Dendritic cell treated with granulocyte-macrophage colony-stimulating factor and Interleukin-4, amounts not matched to agents 40 ng/mL and 50 ng/mL, for 4 days (primary cell): ENCODE measurements at regions not wholly inside any gene's neighbourhood (a gene's known extent, or its start where the extent isn't known, plus 50 kb on each side); places are given as distances from the start of the nearest gene placed in this dataset.
"Not testable (repeated sequence)": the region's sequence is repeated elsewhere in the genome, so short reads cannot be mapped to it uniquely, and the experiment has no call there.

Experiments used
- H3K27ac Mint-ChIP-seq: one replicate; pipeline ENCODE4 v1.8.0; 2022; ENCODE audit warnings: mild to moderate bottlenecking, mixed read lengths
- H3K27me3 Mint-ChIP-seq: one replicate; pipeline ENCODE4 v1.8.0; 2022; ENCODE audit warnings: mild to moderate bottlenecking, mixed read lengths
- H3K36me3 Mint-ChIP-seq: one replicate; pipeline ENCODE4 v1.8.0; 2022; ENCODE audit warnings: low read depth, mixed read lengths
- H3K4me1 Mint-ChIP-seq: one replicate; pipeline ENCODE4 v1.8.0; 2022; ENCODE audit warnings: low read depth, mixed read lengths
- H3K4me3 Mint-ChIP-seq: one replicate; pipeline ENCODE4 v1.8.0; 2022; ENCODE audit warnings: mild to moderate bottlenecking, moderate library complexity, mixed read lengths
- H3K9me3 Mint-ChIP-seq: one replicate; pipeline ENCODE4 v1.8.0; 2022; ENCODE audit warnings: mixed read lengths
- intact Hi-C: fragments of 100-400 bp; cut with micrococcal nuclease; formaldehyde crosslinking; loops from one replicate; pipeline ENCODE4 v1.15.0; 2022

GRCh38 chr13:70580825-70581224 is 472.6 kb upstream of the KLHL1 start:
- no peak overlapping the region for H3K4me3 Mint-ChIP-seq
- H3K36me3 Mint-ChIP-seq = no peaks in the 10 kb centered on the region
- peaks cover 3% of the 10 kb centered on the region for H3K9me3 Mint-ChIP-seq
- H3K27ac Mint-ChIP-seq = no peak overlapping the region
- no peaks in the 10 kb centered on the region for H3K27me3 Mint-ChIP-seq
- intact Hi-C loops = no loop called here
- no peaks in the 10 kb centered on the region for H3K4me1 Mint-ChIP-seq

- no peak overlapping the region for H3K4me3 Mint-ChIP-seq
- H3K9me3 Mint-ChIP-seq = no peaks in the 10 kb centered on the region
- no peaks in the 10 kb centered on the region for H3K36me3 Mint-ChIP-seq
- H3K27ac Mint-ChIP-seq = no peak overlapping the region
- intact Hi-C loops = no loop called here
- H3K27me3 Mint-ChIP-seq = no peaks in the 10 kb centered on the region
- H3K4me1 Mint-ChIP-seq = no peaks in the 10 kb centered on the region
These were observed 471.7 kb upstream of the KLHL1 start for GRCh38 chr13:70579941-70580340.

- Mint-ChIP-seq H3K4me1 (no peaks in the 10 kb centered on the region), H3K36me3 (no peaks in the 10 kb centered on the region), H3K27me3 (no peaks in the 10 kb centered on the region), H3K9me3 (no peaks in the 10 kb centered on the region), H3K27ac (no peak overlapping the region), H3K4me3 (no peak overlapping the region)
- intact Hi-C loops = no loop called here
These were observed 463.0 kb upstream of the KLHL1 start for GRCh38 chr13:70571221-70571620.

GRCh38 chr13:70568571-70568970 is 460.3 kb upstream of the KLHL1 start:
- H3K4me3 Mint-ChIP-seq = no peak overlapping the region
- intact Hi-C loops = no loop called here
- H3K27ac Mint-ChIP-seq = no peak overlapping the region
- H3K9me3 Mint-ChIP-seq = no peaks in the 10 kb centered on the region
- H3K27me3 Mint-ChIP-seq = no peaks in the 10 kb centered on the region
- H3K36me3 Mint-ChIP-seq = no peaks in the 10 kb centered on the region
- H3K4me1 Mint-ChIP-seq = no peaks in the 10 kb centered on the region

GRCh38 chr13:70544706-70545105 is 436.5 kb upstream of the KLHL1 start:
- H3K27ac Mint-ChIP-seq = no peak overlapping the region
- no peaks in the 10 kb centered on the region for H3K36me3 Mint-ChIP-seq
- H3K9me3 Mint-ChIP-seq = no peaks in the 10 kb centered on the region
- intact Hi-C loops = no loop called here
- no peak overlapping the region for H3K4me3 Mint-ChIP-seq
- no peaks in the 10 kb centered on the region for H3K27me3 Mint-ChIP-seq
- H3K4me1 Mint-ChIP-seq = no peaks in the 10 kb centered on the region

- H3K9me3 Mint-ChIP-seq = peaks cover 9% of the 10 kb centered on the region
- no peaks in the 10 kb centered on the region for H3K36me3 Mint-ChIP-seq
- H3K27me3 Mint-ChIP-seq = no peaks in the 10 kb centered on the region
- no peaks in the 10 kb centered on the region for H3K4me1 Mint-ChIP-seq
- intact Hi-C loops = no loop called here
- H3K27ac Mint-ChIP-seq = no peak overlapping the region
- H3K4me3 Mint-ChIP-seq = no peak overlapping the region
These were observed 433.2 kb upstream of the KLHL1 start for GRCh38 chr13:70541451-70541850.

- Mint-ChIP-seq H3K27ac (no peak overlapping the region), H3K27me3 (no peaks in the 10 kb centered on the region), H3K36me3 (no peaks in the 10 kb centered on the region), H3K9me3 (peaks cover 9% of the 10 kb centered on the region), H3K4me3 (no peak overlapping the region), H3K4me1 (no peaks in the 10 kb centered on the region)
- intact Hi-C loops = no loop called here
These were observed 426.2 kb upstream of the KLHL1 start for GRCh38 chr13:70534466-70534865.

GRCh38 chr13:70529652-70530051 is 421.4 kb upstream of the KLHL1 start:
- Mint-ChIP-seq H3K9me3 (no peaks in the 10 kb centered on the region), H3K4me3 (no peak overlapping the region), H3K4me1 (no peaks in the 10 kb centered on the region), H3K36me3 (no peaks in the 10 kb centered on the region), H3K27me3 (no peaks in the 10 kb centered on the region), H3K27ac (no peak overlapping the region)
- intact Hi-C loops = no loop called here

GRCh38 chr13:70527599-70527998 is 419.3 kb upstream of the KLHL1 start:
- intact Hi-C loops = no loop called here
- H3K27me3 Mint-ChIP-seq = no peaks in the 10 kb centered on the region
- no peaks in the 10 kb centered on the region for H3K9me3 Mint-ChIP-seq
- H3K4me1 Mint-ChIP-seq = no peaks in the 10 kb centered on the region
- no peaks in the 10 kb centered on the region for H3K36me3 Mint-ChIP-seq
- H3K4me3 Mint-ChIP-seq = no peak overlapping the region
- no peak overlapping the region for H3K27ac Mint-ChIP-seq

- Mint-ChIP-seq H3K27ac (no peak overlapping the region), H3K36me3 (no peaks in the 10 kb centered on the region), H3K27me3 (no peaks in the 10 kb centered on the region), H3K9me3 (no peaks in the 10 kb centered on the region), H3K4me1 (no peaks in the 10 kb centered on the region), H3K4me3 (no peak overlapping the region)
- intact Hi-C loops = no loop called here
These were observed 415.4 kb upstream of the KLHL1 start for GRCh38 chr13:70523622-70524021.

- H3K27ac Mint-ChIP-seq = no peak overlapping the region
- no peaks in the 10 kb centered on the region for H3K27me3 Mint-ChIP-seq
- intact Hi-C loops = no loop called here
- H3K9me3 Mint-ChIP-seq = no peaks in the 10 kb centered on the region
- H3K4me1 Mint-ChIP-seq = no peaks in the 10 kb centered on the region
- no peaks in the 10 kb centered on the region for H3K36me3 Mint-ChIP-seq
- no peak overlapping the region for H3K4me3 Mint-ChIP-seq
These were observed 412.2 kb upstream of the KLHL1 start for GRCh38 chr13:70520275-70521036.

GRCh38 chr13:70518081-70518480 is 409.8 kb upstream of the KLHL1 start:
- no peaks in the 10 kb centered on the region for H3K4me1 Mint-ChIP-seq
- intact Hi-C loops = no loop called here
- H3K9me3 Mint-ChIP-seq = peaks cover 5% of the 10 kb centered on the region
- H3K36me3 Mint-ChIP-seq = no peaks in the 10 kb centered on the region
- no peaks in the 10 kb centered on the region for H3K27me3 Mint-ChIP-seq
- H3K27ac Mint-ChIP-seq = no peak overlapping the region
- H3K4me3 Mint-ChIP-seq = no peak overlapping the region

- H3K36me3 Mint-ChIP-seq = no peaks in the 10 kb centered on the region
- H3K27me3 Mint-ChIP-seq = no peaks in the 10 kb centered on the region
- H3K9me3 Mint-ChIP-seq = peaks cover 21% of the 10 kb centered on the region
- H3K4me3 Mint-ChIP-seq = no peak overlapping the region
- intact Hi-C loops = no loop called here
- no peak overlapping the region for H3K27ac Mint-ChIP-seq
- no peaks in the 10 kb centered on the region for H3K4me1 Mint-ChIP-seq
These were observed 408.0 kb upstream of the KLHL1 start for GRCh38 chr13:70516226-70516625.

- H3K27me3 Mint-ChIP-seq, H3K36me3 Mint-ChIP-seq, H3K27ac Mint-ChIP-seq, H3K4me1 Mint-ChIP-seq, intact Hi-C loops, H3K4me3 Mint-ChIP-seq: not testable (repeated sequence)
- peaks cover 43% of the 10 kb centered on the region for H3K9me3 Mint-ChIP-seq
These were observed 403.7 kb upstream of the KLHL1 start for GRCh38 chr13:70511861-70512417.

- Mint-ChIP-seq H3K27ac (no peak overlapping the region), H3K36me3 (no peaks in the 10 kb centered on the region), H3K4me3 (no peak overlapping the region), H3K9me3 (peaks cover 18% of the 10 kb centered on the region), H3K4me1 (no peaks in the 10 kb centered on the region), H3K27me3 (no peaks in the 10 kb centered on the region)
- intact Hi-C loops = no loop called here
These were observed 397.6 kb upstream of the KLHL1 start for GRCh38 chr13:70505809-70506208.
